Activated T-helper 17 cell treated with anti-CD3 and anti-CD28 coated beads, Interleukin-2, amount 50 U/mL, for 72 hours (primary cell): ENCODE measurements at regions not wholly inside any gene's neighbourhood (a gene's known extent, or its start where the extent isn't known, plus 50 kb on each side); places are given as distances from the start of the nearest gene placed in this dataset.

ENCODE experiments used
- ATAC-seq: fragments of 150-1000 bp; cut with Tn5 transposase; replicated peaks from 2 replicates; pipeline ENCODE4 v1.10.0; 2021; ENCODE audit warnings: mild to moderate bottlenecking, moderate library complexity
- H3K27ac Mint-ChIP-seq: one replicate; pipeline ENCODE4 v1.8.0; 2022; ENCODE audit warnings: mixed read lengths
- H3K27me3 Mint-ChIP-seq: one replicate; pipeline ENCODE4 v1.8.0; 2022; ENCODE audit warnings: mixed read lengths
- H3K36me3 Mint-ChIP-seq: one replicate; pipeline ENCODE4 v1.8.0; 2022; ENCODE audit warnings: low read depth, mild to moderate bottlenecking, mixed read lengths
- H3K4me1 Mint-ChIP-seq: one replicate; pipeline ENCODE4 v1.8.0; 2022; ENCODE audit warnings: mixed read lengths
- H3K4me3 Mint-ChIP-seq: one replicate; pipeline ENCODE4 v1.8.0; 2022; ENCODE audit warnings: mild to moderate bottlenecking, mixed read lengths
- H3K9me3 Mint-ChIP-seq: one replicate; pipeline ENCODE4 v1.8.0; 2022; ENCODE audit warnings: mixed read lengths

DNA sequence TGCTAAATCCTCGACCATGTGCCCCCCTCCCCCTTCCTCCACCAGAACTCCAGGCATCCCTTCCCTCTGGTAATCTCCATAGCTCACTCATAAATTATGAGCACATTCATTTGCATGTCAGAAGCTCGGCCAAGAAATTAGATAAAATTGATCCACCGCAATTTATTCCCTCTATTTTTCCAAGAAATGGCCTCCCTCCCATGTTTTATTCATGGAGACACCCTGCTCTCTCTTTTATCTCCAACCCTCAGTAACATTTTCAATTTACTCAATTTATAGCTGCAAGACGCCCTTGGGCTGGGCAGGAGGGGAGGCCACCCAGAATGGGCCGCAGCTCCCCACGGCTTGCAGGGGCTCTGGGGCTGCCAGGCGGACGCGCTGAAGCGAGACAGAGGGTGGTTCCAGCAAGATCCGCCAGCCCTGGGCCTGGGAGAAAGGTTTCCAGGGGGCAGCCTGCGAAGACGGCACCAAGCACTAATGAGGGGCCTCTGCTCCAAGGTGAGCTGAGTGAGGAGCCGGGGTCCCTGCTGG, 54.7 kb upstream of the ZNF423 start:
- ATAC-seq, result no peak
- H3K27me3 Mint-ChIP-seq, result peaks cover 7% of the 10 kb centered on the region
- no peaks in the 10 kb centered on the region for H3K9me3 Mint-ChIP-seq
- no peak overlapping the region for H3K4me3 Mint-ChIP-seq
- H3K36me3 Mint-ChIP-seq, result no peaks in the 10 kb centered on the region
- no peak overlapping the region for H3K27ac Mint-ChIP-seq
- no peaks in the 10 kb centered on the region for H3K4me1 Mint-ChIP-seq

DNA sequence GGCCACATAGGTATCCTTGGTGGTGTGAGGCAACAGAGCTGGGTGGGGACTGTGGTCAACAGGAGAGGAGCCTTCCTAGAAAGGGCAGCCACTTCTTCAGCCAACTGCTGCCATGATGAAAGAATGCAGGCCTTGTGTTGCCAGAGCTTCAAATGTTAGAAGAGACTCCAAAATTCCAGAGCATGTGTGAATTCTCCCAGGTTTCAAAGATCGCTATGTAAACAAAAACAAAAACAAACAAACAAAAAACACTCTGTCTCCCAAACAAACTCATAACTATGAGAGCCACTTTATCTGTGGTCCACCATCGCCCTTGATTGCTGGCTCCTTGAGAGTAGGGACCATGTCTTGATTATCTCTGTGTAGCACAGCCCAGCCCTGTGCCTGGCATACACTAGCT, 55.5 kb upstream of the ZNF423 start:
- Mint-ChIP-seq H3K4me3 (no peak overlapping the region), H3K9me3 (no peaks in the 10 kb centered on the region), H3K36me3 (no peaks in the 10 kb centered on the region), H3K27me3 (peaks cover 7% of the 10 kb centered on the region), H3K4me1 (no peaks in the 10 kb centered on the region), H3K27ac (no peak overlapping the region)
- ATAC-seq, result no peak

DNA sequence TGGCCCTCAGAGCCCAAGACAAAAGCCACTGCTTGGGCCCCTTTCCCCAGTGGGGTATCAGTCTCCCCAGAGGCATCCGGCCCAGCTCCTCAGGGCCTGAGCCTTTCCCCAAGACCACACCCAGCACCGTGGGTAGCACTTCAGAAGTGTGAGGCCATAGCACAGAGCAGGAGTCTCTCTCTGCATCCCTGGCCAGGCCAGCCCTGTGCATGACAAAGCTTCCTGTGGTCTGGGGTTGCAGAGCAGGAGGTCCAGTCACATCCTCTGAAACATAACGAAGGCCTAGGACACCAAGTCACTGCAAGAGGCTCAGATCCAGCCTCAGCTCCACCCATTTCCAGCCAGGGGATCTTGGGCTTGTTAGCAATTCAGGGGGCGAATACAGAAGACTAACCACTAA, 56.8 kb upstream of the ZNF423 start:
- no peaks in the 10 kb centered on the region for H3K36me3 Mint-ChIP-seq
- no peak overlapping the region for H3K27ac Mint-ChIP-seq
- H3K4me1 Mint-ChIP-seq, result no peaks in the 10 kb centered on the region
- no peak for ATAC-seq
- no peaks in the 10 kb centered on the region for H3K9me3 Mint-ChIP-seq
- no peak overlapping the region for H3K4me3 Mint-ChIP-seq
- H3K27me3 Mint-ChIP-seq, result peaks cover 7% of the 10 kb centered on the region

DNA sequence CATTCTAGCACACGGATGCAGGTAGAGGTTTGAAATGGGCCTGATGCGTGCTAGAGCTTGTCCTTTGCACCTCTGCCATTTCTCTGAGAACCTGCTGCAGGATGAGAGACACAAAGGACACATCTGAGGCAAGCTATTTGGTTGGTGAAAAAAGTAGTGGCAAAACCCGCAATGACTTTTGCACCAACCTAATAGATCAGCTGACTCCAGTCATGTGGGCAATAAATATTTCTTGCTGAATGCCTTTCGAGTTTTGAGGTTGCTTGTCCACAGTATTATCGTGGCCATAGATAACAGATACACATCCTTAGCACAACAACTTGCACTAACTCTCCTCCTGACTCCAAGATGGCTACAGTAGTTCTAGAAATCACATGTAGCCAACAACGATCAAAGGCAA, 57.8 kb upstream of the ZNF423 start:
- Mint-ChIP-seq H3K9me3 (no peaks in the 10 kb centered on the region), H3K4me3 (no peak overlapping the region)
- no peak for ATAC-seq

DNA sequence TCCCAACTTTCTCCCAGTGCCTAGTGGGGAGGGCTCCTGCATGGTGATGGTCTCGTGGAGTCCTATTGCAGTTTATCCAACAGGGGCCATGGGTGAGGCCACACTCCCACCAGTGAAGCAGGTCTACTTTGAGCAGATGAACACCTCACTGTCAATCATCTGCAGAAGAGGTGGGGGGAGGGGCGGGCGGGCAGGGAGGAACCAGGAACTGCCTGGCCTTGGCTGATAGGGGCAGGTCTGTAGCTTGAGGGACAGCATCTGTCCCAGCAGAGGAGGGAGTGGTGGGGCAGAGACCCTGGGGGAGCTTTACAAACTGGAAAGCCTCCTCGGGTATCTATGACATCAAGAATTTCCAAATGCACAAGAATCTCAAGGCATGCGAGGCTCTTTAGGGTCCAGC, 58.7 kb upstream of the ZNF423 start:
- no peak overlapping the region for H3K27ac Mint-ChIP-seq
- no peak overlapping the region for H3K4me3 Mint-ChIP-seq
- H3K36me3 Mint-ChIP-seq, result no peaks in the 10 kb centered on the region
- ATAC-seq, result no peak
- H3K4me1 Mint-ChIP-seq, result no peaks in the 10 kb centered on the region
- H3K9me3 Mint-ChIP-seq, result no peaks in the 10 kb centered on the region
- peaks cover 7% of the 10 kb centered on the region for H3K27me3 Mint-ChIP-seq

More for the DNA sequence above, 57.8 kb upstream of the ZNF423 start:
- Mint-ChIP-seq H3K27ac (no peak overlapping the region), H3K27me3 (peaks cover 7% of the 10 kb centered on the region), H3K4me1 (no peaks in the 10 kb centered on the region), H3K36me3 (no peaks in the 10 kb centered on the region)

DNA sequence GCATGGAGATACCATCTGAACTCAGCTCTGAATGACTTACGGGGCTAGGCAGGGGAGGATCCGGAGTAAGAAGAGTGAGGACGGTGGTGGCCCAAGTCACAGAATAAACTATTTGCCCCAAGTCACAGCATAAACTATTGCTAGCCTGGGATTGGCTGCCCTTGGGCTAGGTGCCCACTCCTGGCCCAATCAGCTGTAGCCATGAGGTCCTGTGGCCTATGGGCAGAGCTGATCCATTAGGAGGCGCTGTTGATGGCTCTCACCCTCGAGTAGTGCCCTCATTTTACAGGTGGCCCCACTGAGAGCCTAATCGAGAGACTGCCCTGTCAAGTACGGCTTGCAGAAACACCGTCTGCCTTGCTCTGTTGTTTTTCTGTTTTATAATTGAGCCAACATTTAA, 62.3 kb upstream of the ZNF423 start:
- no peak overlapping the region for H3K4me3 Mint-ChIP-seq
- ATAC-seq, result no peak
- no peaks in the 10 kb centered on the region for H3K4me1 Mint-ChIP-seq
- no peaks in the 10 kb centered on the region for H3K9me3 Mint-ChIP-seq
- H3K27me3 Mint-ChIP-seq, result peaks cover 7% of the 10 kb centered on the region
- no peaks in the 10 kb centered on the region for H3K36me3 Mint-ChIP-seq
- H3K27ac Mint-ChIP-seq, result no peak overlapping the region

DNA sequence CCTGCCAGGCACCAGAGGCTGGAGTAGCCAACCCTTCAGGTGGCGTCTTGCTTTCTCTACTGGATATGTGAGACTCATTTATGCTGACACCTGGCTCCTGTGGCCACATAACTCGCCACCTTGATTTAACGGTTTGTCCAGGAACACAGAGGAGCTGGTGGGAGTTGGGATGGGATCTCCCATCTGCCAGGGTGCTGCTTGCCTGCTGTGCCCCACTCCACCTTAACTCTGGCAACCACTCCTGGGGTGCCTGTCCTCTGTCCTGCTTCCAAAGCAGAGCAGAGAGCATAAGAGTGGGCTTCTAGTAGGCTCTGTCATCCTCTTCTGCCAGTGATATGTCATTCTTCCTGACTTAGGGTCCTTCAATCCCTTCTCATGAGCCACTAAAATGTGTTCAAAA, 63.4 kb upstream of the ZNF423 start:
- peaks cover 7% of the 10 kb centered on the region for H3K27me3 Mint-ChIP-seq
- ATAC-seq, result no peak
- no peaks in the 10 kb centered on the region for H3K9me3 Mint-ChIP-seq

DNA sequence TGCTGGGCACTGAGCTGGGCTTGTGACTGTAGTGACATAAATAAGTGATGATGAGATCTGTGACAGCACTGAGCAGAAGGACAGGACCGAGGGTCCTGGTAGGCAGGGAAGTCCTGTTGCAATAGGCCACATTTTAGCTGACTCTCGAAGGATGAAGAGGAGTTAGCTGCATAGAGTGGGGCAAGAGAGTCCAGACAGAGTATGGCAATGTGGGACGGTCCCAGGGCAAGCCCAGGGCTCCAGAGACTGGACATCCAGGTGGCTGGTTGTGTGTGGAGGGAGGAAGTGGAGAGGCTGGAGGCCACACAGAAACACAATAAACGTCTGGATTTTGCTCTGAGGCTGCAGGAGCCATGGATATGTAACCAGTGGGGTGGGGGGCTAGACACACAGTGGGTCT, 64.5 kb upstream of the ZNF423 start:
- Mint-ChIP-seq H3K27ac (no peak overlapping the region), H3K4me3 (no peak overlapping the region), H3K36me3 (no peaks in the 10 kb centered on the region), H3K27me3 (peaks cover 5% of the 10 kb centered on the region), H3K9me3 (no peaks in the 10 kb centered on the region), H3K4me1 (no peaks in the 10 kb centered on the region)
- ATAC-seq, result no peak

More for the DNA sequence above, 63.4 kb upstream of the ZNF423 start:
- H3K27ac Mint-ChIP-seq, result no peak overlapping the region
- H3K4me3 Mint-ChIP-seq, result no peak overlapping the region
- no peaks in the 10 kb centered on the region for H3K36me3 Mint-ChIP-seq
- H3K4me1 Mint-ChIP-seq, result no peaks in the 10 kb centered on the region

DNA sequence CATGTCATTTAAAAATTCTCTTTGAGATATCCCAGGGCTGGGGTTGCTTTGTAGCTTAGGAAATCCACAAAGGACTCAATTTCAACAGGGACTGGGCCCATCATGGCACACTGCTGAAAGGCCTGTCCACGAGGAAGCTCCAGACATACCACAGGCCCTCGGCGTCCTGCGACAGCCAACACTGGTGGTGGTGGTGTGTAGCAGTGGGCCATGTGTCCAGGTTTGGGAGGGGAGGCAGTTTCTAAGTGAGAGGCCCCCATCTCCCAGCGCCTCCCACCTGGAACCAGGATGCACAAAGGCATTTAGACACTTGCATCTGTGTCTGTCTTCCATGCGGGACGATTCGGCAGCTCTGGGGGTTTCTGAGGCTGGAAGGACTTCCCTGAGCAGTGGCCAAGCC, 65.2 kb upstream of the ZNF423 start:
- no peak for ATAC-seq
- H3K27me3 Mint-ChIP-seq, result peaks cover 5% of the 10 kb centered on the region
- no peaks in the 10 kb centered on the region for H3K9me3 Mint-ChIP-seq
- no peaks in the 10 kb centered on the region for H3K4me1 Mint-ChIP-seq
- H3K27ac Mint-ChIP-seq, result no peak overlapping the region
- no peak overlapping the region for H3K4me3 Mint-ChIP-seq
- no peaks in the 10 kb centered on the region for H3K36me3 Mint-ChIP-seq

DNA sequence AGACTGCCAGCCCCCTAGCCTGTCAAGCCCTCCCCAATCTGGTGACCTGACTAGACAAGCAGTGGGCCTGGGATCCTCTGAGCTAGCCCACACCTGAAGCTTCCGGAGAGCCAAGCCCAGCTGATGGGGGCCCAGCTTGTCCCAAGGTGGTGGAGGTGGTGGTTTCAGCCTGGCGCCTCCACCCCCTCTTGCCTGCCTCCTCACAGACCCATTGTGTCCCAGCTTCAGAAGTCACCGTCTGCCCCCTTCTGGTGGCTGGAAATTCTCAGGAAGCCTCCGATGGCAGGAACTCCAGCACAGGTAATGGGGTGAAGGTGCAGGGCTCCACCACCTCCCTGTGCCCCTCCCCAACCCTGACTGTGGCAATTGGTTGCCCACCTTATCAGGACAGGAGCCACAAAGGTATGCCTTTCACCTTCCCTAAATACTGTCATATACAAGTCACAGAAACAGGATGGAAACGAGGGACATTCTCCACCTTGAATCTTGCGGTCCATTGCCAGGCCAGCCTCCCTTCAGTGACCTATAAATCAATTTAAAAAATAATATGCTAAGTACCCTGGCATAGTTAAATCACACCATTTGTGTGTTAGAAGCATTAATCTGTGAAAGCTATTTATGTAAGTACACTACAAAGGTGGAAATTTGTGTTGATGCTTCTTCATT, 66.0 kb upstream of the ZNF423 start:
- H3K4me3 Mint-ChIP-seq, result no peak overlapping the region
- peaks cover 5% of the 10 kb centered on the region for H3K27me3 Mint-ChIP-seq
- no peaks in the 10 kb centered on the region for H3K4me1 Mint-ChIP-seq
- H3K9me3 Mint-ChIP-seq, result no peaks in the 10 kb centered on the region
- H3K27ac Mint-ChIP-seq, result no peak overlapping the region
- no peaks in the 10 kb centered on the region for H3K36me3 Mint-ChIP-seq
- peak; percentile 18 for ATAC-seq

DNA sequence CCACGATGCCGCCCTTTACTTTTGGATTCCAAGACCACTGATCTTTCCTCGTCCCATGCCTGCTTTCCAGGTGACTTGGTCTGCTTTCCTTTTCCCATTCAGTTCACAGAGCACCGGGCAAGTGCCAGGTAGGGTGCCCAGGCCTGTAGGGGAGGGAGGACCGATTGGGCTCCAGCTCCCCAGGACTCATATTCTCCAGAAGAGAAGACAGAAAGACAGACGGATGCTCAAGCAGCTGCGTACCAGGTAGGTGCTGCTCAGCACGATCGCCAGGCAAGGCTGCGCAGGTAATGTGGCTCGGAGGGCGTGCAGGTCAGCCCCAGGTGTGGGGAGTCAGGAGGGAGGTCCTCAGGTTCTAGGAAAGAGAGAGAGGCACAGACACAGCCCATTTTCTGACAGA, 67.5 kb upstream of the ZNF423 start:
- peaks cover 7% of the 10 kb centered on the region for H3K27me3 Mint-ChIP-seq
- no peaks in the 10 kb centered on the region for H3K36me3 Mint-ChIP-seq
- no peaks in the 10 kb centered on the region for H3K9me3 Mint-ChIP-seq
- H3K27ac Mint-ChIP-seq, result no peak overlapping the region
- no peak for ATAC-seq
- no peak overlapping the region for H3K4me3 Mint-ChIP-seq
- H3K4me1 Mint-ChIP-seq, result no peaks in the 10 kb centered on the region

DNA sequence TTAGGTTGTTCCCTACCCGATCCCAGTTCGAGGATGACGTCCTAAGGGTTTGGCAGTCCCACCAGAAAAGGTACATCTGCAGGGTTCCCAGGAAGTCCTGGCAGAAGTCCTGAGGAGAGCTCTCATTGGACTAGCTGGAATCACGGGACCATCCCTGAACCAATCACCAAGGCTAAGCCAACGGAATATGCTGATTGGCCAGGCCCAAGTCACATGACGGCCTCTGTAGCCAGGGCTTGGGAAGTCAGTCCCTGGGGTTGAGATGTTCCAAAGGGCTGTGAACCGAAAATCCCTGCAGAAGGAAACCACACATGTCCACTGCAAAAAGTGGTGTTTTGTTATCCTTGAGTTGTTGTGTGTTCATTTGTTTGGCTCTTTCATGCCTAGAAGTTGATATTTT, 68.2 kb upstream of the ZNF423 start:
- Mint-ChIP-seq H3K9me3 (no peaks in the 10 kb centered on the region), H3K4me3 (no peak overlapping the region), H3K36me3 (no peaks in the 10 kb centered on the region), H3K27me3 (peaks cover 9% of the 10 kb centered on the region), H3K27ac (no peak overlapping the region), H3K4me1 (no peaks in the 10 kb centered on the region)
- peak; percentile 40 for ATAC-seq

DNA sequence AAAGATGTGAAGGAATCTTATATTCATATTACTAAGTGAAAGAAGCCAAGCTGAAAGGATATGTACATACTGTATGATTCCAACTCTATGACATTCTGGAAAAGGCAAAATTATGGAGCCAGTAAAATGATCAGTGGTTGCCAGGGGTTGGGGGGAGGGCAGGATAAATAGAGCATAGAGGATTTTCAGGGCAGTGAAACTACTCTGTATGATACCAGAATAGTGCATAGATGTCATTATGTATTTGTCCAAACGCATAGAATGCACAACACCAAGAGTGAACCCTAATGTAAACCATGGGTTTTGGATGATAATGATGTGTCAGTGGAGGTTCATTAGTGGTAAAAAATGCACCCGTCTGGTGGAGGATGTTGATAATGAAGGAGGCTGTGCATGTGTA, 71.0 kb upstream of the ZNF423 start:
- Mint-ChIP-seq H3K27ac (no peak overlapping the region), H3K27me3 (peaks cover 20% of the 10 kb centered on the region), H3K9me3 (no peaks in the 10 kb centered on the region), H3K36me3 (no peaks in the 10 kb centered on the region), H3K4me3 (no peak overlapping the region), H3K4me1 (no peaks in the 10 kb centered on the region)
- ATAC-seq, result no peak

DNA sequence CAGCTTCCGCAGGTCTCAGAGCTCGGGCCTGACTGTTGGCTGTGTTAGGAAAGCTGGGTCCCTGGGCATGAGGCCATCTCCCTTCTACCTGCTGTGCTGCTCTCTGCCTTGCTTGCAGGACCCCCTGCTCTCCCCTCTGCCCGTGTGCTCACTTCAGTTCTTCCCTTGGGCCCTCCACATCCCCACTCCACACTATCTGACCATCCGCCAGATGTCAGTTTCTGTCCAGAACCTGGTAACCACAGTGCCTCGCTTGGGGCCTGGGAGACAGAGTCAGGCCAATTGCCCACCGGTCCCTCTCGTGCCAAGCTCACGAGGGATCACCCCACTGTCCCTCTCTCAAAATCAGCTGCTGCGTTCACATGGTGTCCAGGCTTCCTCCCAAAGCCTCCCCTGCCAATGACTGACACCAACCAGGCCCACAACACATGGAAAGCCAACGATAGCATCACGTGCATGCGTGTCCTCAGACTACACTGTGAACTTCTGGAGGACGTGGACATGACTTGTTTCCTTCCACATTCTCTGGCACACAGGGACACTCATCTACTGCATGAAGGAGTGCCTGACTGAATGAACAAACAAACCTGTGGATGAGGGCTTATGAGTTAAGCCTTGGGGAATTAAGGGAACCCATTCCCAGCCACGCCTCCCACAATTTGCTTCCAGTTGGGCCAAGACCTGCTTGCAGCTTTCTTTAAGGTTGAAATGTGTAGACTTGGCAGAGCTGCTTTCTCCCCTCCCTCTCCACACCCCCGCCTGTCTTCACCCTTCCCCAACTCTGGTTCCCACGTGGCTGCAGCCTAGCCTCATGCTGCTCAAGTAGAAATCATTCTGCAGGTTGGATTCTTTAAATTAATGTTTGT, 72.5 kb upstream of the ZNF423 start:
- ATAC-seq, result no peak
- H3K27ac Mint-ChIP-seq, result no peak overlapping the region
- H3K27me3 Mint-ChIP-seq, result peaks cover 22% of the 10 kb centered on the region
- no peaks in the 10 kb centered on the region for H3K4me1 Mint-ChIP-seq
- H3K36me3 Mint-ChIP-seq, result no peaks in the 10 kb centered on the region
- no peak overlapping the region for H3K4me3 Mint-ChIP-seq
- no peaks in the 10 kb centered on the region for H3K9me3 Mint-ChIP-seq

DNA sequence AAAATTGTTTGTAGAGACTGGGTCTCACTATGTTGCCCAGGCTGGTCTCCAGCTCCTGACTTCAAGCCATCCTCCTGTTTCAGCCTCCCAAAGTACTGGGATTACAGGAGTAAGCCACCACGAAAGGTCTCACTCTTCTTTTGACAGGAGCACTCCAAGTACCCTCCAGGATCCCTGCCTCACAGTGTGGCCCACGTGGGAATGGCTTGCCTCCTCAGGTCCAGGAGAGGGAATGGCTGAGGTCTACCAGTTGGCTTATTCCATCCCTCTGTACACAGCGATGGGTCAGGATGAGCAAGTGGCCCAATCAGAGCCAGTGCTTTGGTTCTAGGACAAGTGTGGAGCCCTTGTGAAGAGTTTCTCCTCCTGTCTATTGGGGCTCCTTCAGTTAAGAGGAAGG, 73.7 kb upstream of the ZNF423 start:
- ATAC-seq, result no peak
- Mint-ChIP-seq H3K27ac (no peak overlapping the region), H3K9me3 (no peaks in the 10 kb centered on the region), H3K4me3 (no peak overlapping the region), H3K36me3 (no peaks in the 10 kb centered on the region), H3K27me3 (peaks cover 23% of the 10 kb centered on the region), H3K4me1 (no peaks in the 10 kb centered on the region)
